Kidney (tissue), 13 donors: ENCODE measurements at regions not wholly inside any gene's neighbourhood (a gene's known extent, or its start where the extent isn't known, plus 50 kb on each side); places are given as distances from the start of the nearest gene placed in this dataset.

Source experiments
- DNase-seq, 5 donors: peaks; one replicate each; pipeline ENCODE4 v3.0.0-alpha.2; 2013 to 2020
- FAIRE-seq: peaks from 2 replicates; lab custom pipeline; 2012; peaks lifted over from hg19 to GRCh38; lab: Jason Lieb, UNC
- H3K27ac ChIP-seq, 2 donors: one replicate each; pipeline ENCODE4 v1.7.0; 2013; ENCODE audit warnings: low read depth in 2 of 2, low read length in 2 of 2, inconsistent platforms in 1 of 2
- H3K27me3 ChIP-seq: one replicate; pipeline ENCODE4 v1.7.1; 2013; ENCODE audit warnings: low read length, inconsistent platforms; ENCODE audit not compliant: control insufficient read depth, insufficient read depth
- H3K36me3 ChIP-seq, 3 donors: one replicate each; pipeline versions ENCODE4 v1.7.0 to v1.7.1; 2013; ENCODE audit warnings: low read length in 3 of 3, control low read depth in 1 of 3, inconsistent platforms in 1 of 3; ENCODE audit not compliant: insufficient read depth in 3 of 3, control insufficient read depth in 2 of 3
- H3K4me1 ChIP-seq, 3 donors: one replicate each; pipeline versions ENCODE4 v1.7.0 to v1.7.1; 2013; ENCODE audit warnings: low read length in 3 of 3, inconsistent platforms in 1 of 3, low read depth in 1 of 3; ENCODE audit not compliant: control insufficient read depth in 2 of 3, insufficient read depth in 2 of 3
- H3K4me3 ChIP-seq, 3 donors: one replicate each; pipeline versions ENCODE4 v1.7.0 to v1.8.1; 2013; ENCODE audit warnings: low read length in 3 of 3, control low read depth in 1 of 3, inconsistent platforms in 1 of 3
- H3K9ac ChIP-seq, 3 donors: one replicate each; pipeline versions ENCODE4 v1.7.0 to v1.7.1; 2013; ENCODE audit warnings: low read length in 3 of 3, control low read depth in 1 of 3, inconsistent platforms in 1 of 3
- H3K9me3 ChIP-seq, 3 donors: one replicate each; pipeline versions ENCODE4 v1.7.0 to v1.7.1; 2013; ENCODE audit warnings: low read length in 3 of 3, control low read depth in 1 of 3, inconsistent platforms in 1 of 3; ENCODE audit not compliant: control insufficient read depth in 2 of 3, insufficient read depth in 1 of 3
- intact Hi-C: fragments of 100-400 bp; cut with DNase I; formaldehyde crosslinking; loops from one replicate; pipeline ENCODE4 v1.11.1; 2022
- TF ChIP-seq, protein P1 (sequence below): IDR thresholded peaks from 3 replicates; pipeline ENCODE4 v1.5.1; 2012; ENCODE audit warnings: mild to moderate bottlenecking, moderate library complexity, borderline replicate concordance; ENCODE audit not compliant: insufficient read depth; ENCODE audit errors: extremely low read depth
- donor health status: control.
- donor health status: control.
- donor health status: control.
- donor health status: control.
- donor health status: control.
- donor health status: DM: yes; HTN: yes; CAD: no.
- donor health status: Normal renal cell carcinoma (clear cell type).

GRCh38 chr16:65905331-65905730 lies 461.2 kb upstream of the CDH5 start:
- intact Hi-C loops, result no loop called here
- FAIRE-seq, result no peak

GRCh38 chr16:65896448-65897153 lies 469.9 kb upstream of the CDH5 start:
- intact Hi-C loops, result no loop called here
- FAIRE-seq, result no peak
- Histone ChIP-seq H3K4me3 (no peak overlapping the region), H3K4me1 (no peaks in the 10 kb centered on the region), H3K9me3 (no peaks in the 10 kb centered on the region), H3K27me3 (no peaks in the 10 kb centered on the region), H3K27ac (no peak overlapping the region), H3K36me3 (no peaks in the 10 kb centered on the region), H3K9ac (no peak overlapping the region)
- no peak for DNase-seq
- TF ChIP-seq, protein P1, sequence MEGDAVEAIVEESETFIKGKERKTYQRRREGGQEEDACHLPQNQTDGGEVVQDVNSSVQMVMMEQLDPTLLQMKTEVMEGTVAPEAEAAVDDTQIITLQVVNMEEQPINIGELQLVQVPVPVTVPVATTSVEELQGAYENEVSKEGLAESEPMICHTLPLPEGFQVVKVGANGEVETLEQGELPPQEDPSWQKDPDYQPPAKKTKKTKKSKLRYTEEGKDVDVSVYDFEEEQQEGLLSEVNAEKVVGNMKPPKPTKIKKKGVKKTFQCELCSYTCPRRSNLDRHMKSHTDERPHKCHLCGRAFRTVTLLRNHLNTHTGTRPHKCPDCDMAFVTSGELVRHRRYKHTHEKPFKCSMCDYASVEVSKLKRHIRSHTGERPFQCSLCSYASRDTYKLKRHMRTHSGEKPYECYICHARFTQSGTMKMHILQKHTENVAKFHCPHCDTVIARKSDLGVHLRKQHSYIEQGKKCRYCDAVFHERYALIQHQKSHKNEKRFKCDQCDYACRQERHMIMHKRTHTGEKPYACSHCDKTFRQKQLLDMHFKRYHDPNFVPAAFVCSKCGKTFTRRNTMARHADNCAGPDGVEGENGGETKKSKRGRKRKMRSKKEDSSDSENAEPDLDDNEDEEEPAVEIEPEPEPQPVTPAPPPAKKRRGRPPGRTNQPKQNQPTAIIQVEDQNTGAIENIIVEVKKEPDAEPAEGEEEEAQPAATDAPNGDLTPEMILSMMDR, result no peak

More at GRCh38 chr16:65905331-65905730, 461.2 kb upstream of the CDH5 start:
- TF ChIP-seq, protein P1, result no peak
- peak in 3 of 5 donors; percentile 63 to 73 (median 69) for DNase-seq
- H3K36me3 ChIP-seq, result no peaks in the 10 kb centered on the region
- H3K4me3 ChIP-seq, result no peak overlapping the region
- H3K27me3 ChIP-seq, result no peaks in the 10 kb centered on the region
- H3K27ac ChIP-seq, result no peak overlapping the region
- no peaks in the 10 kb centered on the region for H3K4me1 ChIP-seq
- H3K9me3 ChIP-seq, result no peaks in the 10 kb centered on the region
- H3K9ac ChIP-seq, result no peak overlapping the region

GRCh38 chr16:65895906-65896305 lies 470.6 kb upstream of the CDH5 start:
- H3K4me1 ChIP-seq, result no peaks in the 10 kb centered on the region
- H3K4me3 ChIP-seq, result no peak overlapping the region
- no peaks in the 10 kb centered on the region for H3K9me3 ChIP-seq
- no peaks in the 10 kb centered on the region for H3K27me3 ChIP-seq
- H3K9ac ChIP-seq, result no peak overlapping the region
- FAIRE-seq, result no peak
- TF ChIP-seq, protein P1, result no peak
- intact Hi-C loops, result no loop called here
- no peak for DNase-seq
- no peaks in the 10 kb centered on the region for H3K36me3 ChIP-seq
- H3K27ac ChIP-seq, result no peak overlapping the region
